DOHH2 (cell line): ENCODE measurements at regions not wholly inside any gene's neighbourhood (a gene's known extent, or its start where the extent isn't known, plus 50 kb on each side); places are given as distances from the start of the nearest gene placed in this dataset.

Experiments used
- CTCF ChIP-seq: fragments of 200-600 bp; sonication (generic); IDR thresholded peaks from one replicate; pipeline ENCODE4 v1.5.1; 2014; ENCODE audit warnings: antibody characterized with exemption, mild to moderate bottlenecking, low read depth, low read length; ENCODE audit not compliant: poor library complexity, severe bottlenecking
- EZH2phosphoT487 ChIP-seq: fragments of 200-600 bp; sonication (generic); IDR thresholded peaks from 2 replicates; pipeline ENCODE4 v1.6.1; 2017; ENCODE audit warnings: borderline replicate concordance, mild to moderate bottlenecking, antibody characterized with exemption, low read length, moderate library complexity, mixed read lengths

GRCh38 chr15:75142499-75142898, 59.2 kb upstream of the C15orf39 start:
- no peak for TF ChIP-seq EZH2phosphoT487
- no peak for TF ChIP-seq CTCF
